HepG2 (cell line): ENCODE measurements at regions not wholly inside any gene's neighbourhood (a gene's known extent, or its start where the extent isn't known, plus 50 kb on each side); places are given as distances from the start of the nearest gene placed in this dataset.

Experiments used
- ATAC-seq: fragments of 200-7000 bp; cut with Tn5 transposase; 3 replicates; pipeline ENCODE4 v1.9.1; 2020; ENCODE audit warnings: mild to moderate bottlenecking, moderate library complexity
- BruUV-seq: library from RNA; stranded (reverse); fragments of 400-500 nt; replicated peaks from 2 replicates; lab custom pipeline; 2021; lab: Mats Ljungman, UMichigan
- CTCF ChIA-PET: fragments of 300-600 bp; formaldehyde crosslinking; extraction: SDS; loops from one replicate; lab custom pipeline; 2021; ENCODE audit warnings: low total read pairs, inconsistent platforms, low intra/inter-chr PET ratio; lab: Yijun Ruan, JAX
- POLR2A ChIA-PET: fragments of 350-600 bp; sonication (Branson Sonifier 250); formaldehyde crosslinking; loops from one replicate; lab custom pipeline; 2020; ENCODE audit warnings: antibody characterized with exemption, inconsistent platforms; lab: Yijun Ruan, JAX
- DNase-seq: peaks from one replicate; pipeline ENCODE4 v3.0.0-alpha.2; 2015; ENCODE audit warnings: low spot score
- FAIRE-seq: peaks from 3 replicates; lab custom pipeline; 2011; peaks lifted over from hg19 to GRCh38; lab: Jason Lieb, UNC
- H2AFZ ChIP-seq: one replicate; pipeline ENCODE4 v1.6.1; 2011; ENCODE audit warnings: low read length, inconsistent platforms
- H3K27ac ChIP-seq: fragments of 300-600 bp; 3 replicates; pipeline ENCODE4 v1.8.0; 2011; ENCODE audit warnings: mixed run types, mild to moderate bottlenecking, mixed read lengths, low read length, inconsistent platforms; ENCODE audit not compliant: insufficient read depth; ENCODE audit errors: extremely low read length
- H3K27me3 ChIP-seq, 2 experiments: fragments of 200-600 bp in 1 of 2; 2 replicates in 1 of 2; 3 replicates in 1 of 2; pipeline versions ENCODE4 v1.6.0 to v1.8.0; 2011; ENCODE audit warnings: low read length in 2 of 2, mild to moderate bottlenecking in 2 of 2, moderate library complexity in 2 of 2, inconsistent platforms in 1 of 2; ENCODE audit not compliant: insufficient read depth in 2 of 2, control insufficient read depth in 1 of 2
- H3K36me3 ChIP-seq, 2 experiments: fragments of 200-600 bp in 1 of 2; replicated peaks in 1 of 2; 2 replicates in 1 of 2; 3 replicates in 1 of 2; pipeline versions ENCODE4 v1.5.1 to v1.8.0; 2011; ENCODE audit warnings: low read length in 2 of 2, inconsistent platforms in 1 of 2; ENCODE audit not compliant: insufficient read depth in 2 of 2, control insufficient read depth in 1 of 2
- H3K4me1 ChIP-seq: 2 replicates; pipeline ENCODE4 v1.5.1; 2012; ENCODE audit warnings: low read length, inconsistent platforms; ENCODE audit not compliant: insufficient read depth
- H3K4me2 ChIP-seq: 2 replicates; pipeline ENCODE4 v1.6.0; 2011; ENCODE audit warnings: low read depth, low read length, inconsistent platforms
- H3K4me3 ChIP-seq, 3 experiments: fragments of 200-600 bp in 1 of 3; sonication (generic), shearing (Covaris generic) in 1 of 3; replicated peaks in 1 of 3; 2 replicates each; pipeline ENCODE4 v1.5.1; 2011 to 2016; ENCODE audit warnings: low read length in 3 of 3, inconsistent platforms in 2 of 3, low read depth in 2 of 3, mild to moderate bottlenecking in 2 of 3, control low read depth in 1 of 3, mixed read lengths in 1 of 3; ENCODE audit not compliant: insufficient read depth in 1 of 3
- H3K79me2 ChIP-seq: one replicate; pipeline ENCODE4 v1.6.1; 2011; ENCODE audit warnings: low read length, inconsistent platforms; ENCODE audit not compliant: insufficient read depth
- H3K9ac ChIP-seq: 2 replicates; pipeline ENCODE4 v1.6.0; 2011; ENCODE audit warnings: mild to moderate bottlenecking, low read depth, low read length, inconsistent platforms; ENCODE audit not compliant: insufficient read depth
- H3K9me3 ChIP-seq: 2 replicates; pipeline ENCODE4 v1.5.1; 2012; ENCODE audit warnings: mild to moderate bottlenecking, low read length
- H4K20me1 ChIP-seq: 2 replicates; pipeline ENCODE4 v1.6.0; 2011; ENCODE audit warnings: inconsistent platforms, mild to moderate bottlenecking, low read length, moderate library complexity; ENCODE audit not compliant: insufficient read depth
- BRD4 ChIP-seq: sonication (generic); formaldehyde crosslinking; IDR thresholded peaks from 2 replicates; pipeline ENCODE4 v1.4.0; 2020; ENCODE audit warnings: missing genetic modification reagents
- CHCHD3 ChIP-seq: sonication (generic); formaldehyde crosslinking; IDR thresholded peaks from 2 replicates; pipeline ENCODE4 v1.8.0; 2022; ENCODE audit warnings: mild to moderate bottlenecking, missing genetic modification reagents, moderate library complexity
- EZH2 ChIP-seq: conservative IDR thresholded peaks from 2 replicates; pipeline ENCODE4 v1.6.1; 2012; ENCODE audit warnings: mild to moderate bottlenecking, low read depth, low read length, moderate library complexity
- RCOR2 ChIP-seq: IDR thresholded peaks from 2 replicates; pipeline ENCODE4 v1.6.1; 2016; ENCODE audit warnings: missing biosample characterization, missing genetic modification reagents
- ZNF382 ChIP-seq: sonication (generic); formaldehyde crosslinking; IDR thresholded peaks from 2 replicates; pipeline ENCODE4 v1.5.0; 2020; ENCODE audit warnings: missing genetic modification reagents, mild to moderate bottlenecking, borderline replicate concordance
- ZNF720 ChIP-seq: sonication (generic); formaldehyde crosslinking; IDR thresholded peaks from 2 replicates; pipeline ENCODE4 v1.4.0; 2020; ENCODE audit warnings: missing genetic modification reagents
- ZNF883 ChIP-seq: sonication (generic); formaldehyde crosslinking; IDR thresholded peaks from 2 replicates; pipeline ENCODE4 v1.5.1; 2020; ENCODE audit warnings: mild to moderate bottlenecking, missing genetic modification reagents; ENCODE audit errors: not compliant biosample characterization
- WGBS: methylation state at CpG from one replicate; pipeline ENCODE4 v1.1.6; 2017; ENCODE audit warnings: low lambda C conversion rate; 5-methylcytosine and 5-hydroxymethylcytosine counted together
- in situ Hi-C: cut with HindIII; loops from 2 replicates; pipeline ENCODE4 v1.10.0; 2017; ENCODE audit warnings: low pct_unique_long_range_greater_than_20kb; ENCODE audit not compliant: extremely low pct_ligation_motif_present
- intact Hi-C: fragments of 100-400 bp; cut with micrococcal nuclease; formaldehyde crosslinking; loops from one replicate; pipeline ENCODE4 v1.10.0; 2022; ENCODE audit not compliant: unreplicated experiment
- TF ChIP-seq, protein P1 (sequence below): sonication (generic); formaldehyde crosslinking; conservative IDR thresholded peaks from 2 replicates; pipeline ENCODE4 v1.4.0; 2020; ENCODE audit warnings: missing genetic modification reagents
- TF ChIP-seq, protein P2 (sequence below): sonication (generic); formaldehyde crosslinking; IDR thresholded peaks from 2 replicates; pipeline ENCODE4 v1.8.0; 2022; ENCODE audit warnings: low read depth, missing genetic modification reagents
- TF ChIP-seq, protein P3 (sequence below): sonication (generic); formaldehyde crosslinking; IDR thresholded peaks from 2 replicates; pipeline ENCODE4 v1.5.1; 2020; ENCODE audit warnings: missing genetic modification reagents, mild to moderate bottlenecking, borderline replicate concordance
- TF ChIP-seq, protein P4 (sequence below): IDR thresholded peaks from 2 replicates; pipeline ENCODE4 v1.6.1; 2018; ENCODE audit warnings: missing genetic modification reagents
- TF ChIP-seq, protein P5 (sequence below): sonication (generic); formaldehyde crosslinking; IDR thresholded peaks from 2 replicates; pipeline ENCODE4 v1.4.0; 2020; ENCODE audit warnings: missing genetic modification reagents
- TF ChIP-seq, protein P6 (sequence below): IDR thresholded peaks from 2 replicates; pipeline ENCODE4 v1.6.1; 2016; ENCODE audit warnings: missing genetic modification reagents, missing compliant biosample characterization
- TF ChIP-seq, protein P7 (sequence below): sonication (generic); formaldehyde crosslinking; IDR thresholded peaks from 2 replicates; pipeline ENCODE4 v1.5.1; 2020; ENCODE audit warnings: missing genetic modification reagents, mild to moderate bottlenecking, borderline replicate concordance

DNA sequence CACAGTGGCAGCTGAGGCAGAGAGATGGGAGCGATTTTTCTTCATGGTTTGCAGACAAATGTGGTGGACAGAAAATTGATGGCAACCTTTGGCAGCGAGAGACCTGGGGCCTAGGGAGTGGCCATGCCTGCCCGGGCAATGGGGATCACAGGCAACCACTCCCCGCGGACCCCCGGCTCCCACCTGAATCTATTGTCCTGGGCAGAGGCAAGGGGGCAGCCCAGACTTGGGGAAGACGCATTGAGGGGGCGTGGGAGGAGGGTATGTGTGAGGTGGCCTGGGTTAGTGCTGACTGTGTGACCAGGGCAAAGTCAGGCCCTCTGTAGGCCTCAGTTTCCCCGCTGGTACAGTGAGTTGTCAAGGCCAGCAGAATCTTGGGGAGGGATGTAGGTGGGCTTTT lies 53.6 kb upstream of the BLCAP start:
- POLR2A ChIA-PET, result no interaction called here
- Histone ChIP-seq H3K4me2 (no peak overlapping the region), H2AFZ (no peak overlapping the region), H3K27me3 (peaks cover 0 to 22% of the 10 kb centered on the region in 2 experiments; a peak in 4 of 5 replicates), H4K20me1 (no peaks in the 10 kb centered on the region), H3K4me1 (no peaks in the 10 kb centered on the region), H3K36me3 (no peaks in the 10 kb centered on the region), H3K4me3 (no peak overlapping the region), H3K9me3 (no peaks in the 10 kb centered on the region), H3K79me2 (no peaks in the 10 kb centered on the region), H3K9ac (no peak overlapping the region), H3K27ac (no peak overlapping the region)
- CTCF ChIA-PET, result no interaction called here
- in situ Hi-C loops, result no loop called here
- FAIRE-seq, result no peak
- BruUV-seq, result no TSS peak
- no peak for ATAC-seq
- WGBS, result 13% methylated on average over 9 of the region's 9 CpGs
- no peak for DNase-seq
- intact Hi-C loops, result no loop called here
- TF ChIP-seq ZNF720 (CRISPR knock-in tag), result no peak
- TF ChIP-seq CHCHD3 (CRISPR knock-in tag), result no peak
- no peak for TF ChIP-seq RCOR2 (CRISPR knock-in tag)
- TF ChIP-seq, protein P1, sequence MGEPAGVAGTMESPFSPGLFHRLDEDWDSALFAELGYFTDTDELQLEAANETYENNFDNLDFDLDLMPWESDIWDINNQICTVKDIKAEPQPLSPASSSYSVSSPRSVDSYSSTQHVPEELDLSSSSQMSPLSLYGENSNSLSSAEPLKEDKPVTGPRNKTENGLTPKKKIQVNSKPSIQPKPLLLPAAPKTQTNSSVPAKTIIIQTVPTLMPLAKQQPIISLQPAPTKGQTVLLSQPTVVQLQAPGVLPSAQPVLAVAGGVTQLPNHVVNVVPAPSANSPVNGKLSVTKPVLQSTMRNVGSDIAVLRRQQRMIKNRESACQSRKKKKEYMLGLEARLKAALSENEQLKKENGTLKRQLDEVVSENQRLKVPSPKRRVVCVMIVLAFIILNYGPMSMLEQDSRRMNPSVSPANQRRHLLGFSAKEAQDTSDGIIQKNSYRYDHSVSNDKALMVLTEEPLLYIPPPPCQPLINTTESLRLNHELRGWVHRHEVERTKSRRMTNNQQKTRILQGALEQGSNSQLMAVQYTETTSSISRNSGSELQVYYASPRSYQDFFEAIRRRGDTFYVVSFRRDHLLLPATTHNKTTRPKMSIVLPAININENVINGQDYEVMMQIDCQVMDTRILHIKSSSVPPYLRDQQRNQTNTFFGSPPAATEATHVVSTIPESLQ, result no peak
- no peak for TF ChIP-seq EZH2
- TF ChIP-seq, protein P2, sequence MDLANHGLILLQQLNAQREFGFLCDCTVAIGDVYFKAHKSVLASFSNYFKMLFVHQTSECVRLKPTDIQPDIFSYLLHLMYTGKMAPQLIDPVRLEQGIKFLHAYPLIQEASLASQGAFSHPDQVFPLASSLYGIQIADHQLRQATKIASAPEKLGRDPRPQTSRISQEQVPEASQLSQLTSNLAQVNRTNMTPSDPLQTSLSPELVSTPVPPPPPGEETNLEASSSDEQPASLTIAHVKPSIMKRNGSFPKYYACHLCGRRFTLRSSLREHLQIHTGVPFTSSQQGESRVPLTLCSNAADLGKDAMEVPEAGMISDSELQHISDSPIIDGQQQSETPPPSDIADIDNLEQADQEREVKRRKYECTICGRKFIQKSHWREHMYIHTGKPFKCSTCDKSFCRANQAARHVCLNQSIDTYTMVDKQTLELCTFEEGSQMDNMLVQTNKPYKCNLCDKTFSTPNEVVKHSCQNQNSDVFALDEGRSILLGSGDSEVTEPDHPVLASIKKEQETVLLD (CRISPR knock-in tag), result no peak
- TF ChIP-seq, protein P3, sequence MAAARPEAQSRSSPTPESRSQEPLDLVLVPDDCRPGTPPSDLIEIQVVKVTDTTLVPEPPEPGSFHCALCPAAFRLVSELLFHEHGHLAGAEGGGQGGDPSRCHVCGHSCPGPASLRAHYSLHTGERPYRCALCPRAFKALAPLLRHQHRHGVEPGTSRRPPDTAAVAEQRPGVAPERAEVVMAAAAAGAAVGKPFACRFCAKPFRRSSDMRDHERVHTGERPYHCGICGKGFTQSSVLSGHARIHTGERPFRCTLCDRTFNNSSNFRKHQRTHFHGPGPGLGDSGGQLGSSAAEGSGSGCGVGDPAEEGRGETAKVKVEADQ, result no peak
- TF ChIP-seq BRD4 (CRISPR knock-in tag), result no peak
- TF ChIP-seq, protein P4, sequence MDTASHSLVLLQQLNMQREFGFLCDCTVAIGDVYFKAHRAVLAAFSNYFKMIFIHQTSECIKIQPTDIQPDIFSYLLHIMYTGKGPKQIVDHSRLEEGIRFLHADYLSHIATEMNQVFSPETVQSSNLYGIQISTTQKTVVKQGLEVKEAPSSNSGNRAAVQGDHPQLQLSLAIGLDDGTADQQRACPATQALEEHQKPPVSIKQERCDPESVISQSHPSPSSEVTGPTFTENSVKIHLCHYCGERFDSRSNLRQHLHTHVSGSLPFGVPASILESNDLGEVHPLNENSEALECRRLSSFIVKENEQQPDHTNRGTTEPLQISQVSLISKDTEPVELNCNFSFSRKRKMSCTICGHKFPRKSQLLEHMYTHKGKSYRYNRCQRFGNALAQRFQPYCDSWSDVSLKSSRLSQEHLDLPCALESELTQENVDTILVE, result no peak
- no peak for TF ChIP-seq ZNF382 (CRISPR knock-in tag)
- TF ChIP-seq, protein P5, sequence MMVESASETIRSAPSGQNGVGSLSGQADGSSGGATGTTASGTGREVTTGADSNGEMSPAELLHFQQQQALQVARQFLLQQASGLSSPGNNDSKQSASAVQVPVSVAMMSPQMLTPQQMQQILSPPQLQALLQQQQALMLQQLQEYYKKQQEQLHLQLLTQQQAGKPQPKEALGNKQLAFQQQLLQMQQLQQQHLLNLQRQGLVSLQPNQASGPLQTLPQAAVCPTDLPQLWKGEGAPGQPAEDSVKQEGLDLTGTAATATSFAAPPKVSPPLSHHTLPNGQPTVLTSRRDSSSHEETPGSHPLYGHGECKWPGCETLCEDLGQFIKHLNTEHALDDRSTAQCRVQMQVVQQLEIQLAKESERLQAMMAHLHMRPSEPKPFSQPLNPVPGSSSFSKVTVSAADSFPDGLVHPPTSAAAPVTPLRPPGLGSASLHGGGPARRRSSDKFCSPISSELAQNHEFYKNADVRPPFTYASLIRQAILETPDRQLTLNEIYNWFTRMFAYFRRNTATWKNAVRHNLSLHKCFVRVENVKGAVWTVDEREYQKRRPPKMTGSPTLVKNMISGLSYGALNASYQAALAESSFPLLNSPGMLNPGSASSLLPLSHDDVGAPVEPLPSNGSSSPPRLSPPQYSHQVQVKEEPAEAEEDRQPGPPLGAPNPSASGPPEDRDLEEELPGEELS, result no peak
- TF ChIP-seq, protein P6, sequence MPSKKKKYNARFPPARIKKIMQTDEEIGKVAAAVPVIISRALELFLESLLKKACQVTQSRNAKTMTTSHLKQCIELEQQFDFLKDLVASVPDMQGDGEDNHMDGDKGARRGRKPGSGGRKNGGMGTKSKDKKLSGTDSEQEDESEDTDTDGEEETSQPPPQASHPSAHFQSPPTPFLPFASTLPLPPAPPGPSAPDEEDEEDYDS, result no peak
- TF ChIP-seq, protein P7, sequence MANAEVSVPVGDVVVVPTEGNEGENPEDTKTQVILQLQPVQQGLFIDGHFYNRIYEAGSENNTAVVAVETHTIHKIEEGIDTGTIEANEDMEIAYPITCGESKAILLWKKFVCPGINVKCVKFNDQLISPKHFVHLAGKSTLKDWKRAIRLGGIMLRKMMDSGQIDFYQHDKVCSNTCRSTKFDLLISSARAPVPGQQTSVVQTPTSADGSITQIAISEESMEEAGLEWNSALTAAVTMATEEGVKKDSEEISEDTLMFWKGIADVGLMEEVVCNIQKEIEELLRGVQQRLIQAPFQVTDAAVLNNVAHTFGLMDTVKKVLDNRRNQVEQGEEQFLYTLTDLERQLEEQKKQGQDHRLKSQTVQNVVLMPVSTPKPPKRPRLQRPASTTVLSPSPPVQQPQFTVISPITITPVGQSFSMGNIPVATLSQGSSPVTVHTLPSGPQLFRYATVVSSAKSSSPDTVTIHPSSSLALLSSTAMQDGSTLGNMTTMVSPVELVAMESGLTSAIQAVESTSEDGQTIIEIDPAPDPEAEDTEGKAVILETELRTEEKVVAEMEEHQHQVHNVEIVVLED, result no peak
- no peak for TF ChIP-seq ZNF883 (CRISPR knock-in tag)
